Activated CD8-positive, alpha-beta memory T cell treated with anti-CD3 and anti-CD28 coated beads for 36 hours (primary cell): ENCODE measurements at regions not wholly inside any gene's neighbourhood (a gene's known extent, or its start where the extent isn't known, plus 50 kb on each side); places are given as distances from the start of the nearest gene placed in this dataset.

Experiments used
- CTCF ChIA-PET: fragments of 350-600 bp; sonication (Branson Sonifier 250); formaldehyde crosslinking; loops from one replicate; lab custom pipeline; 2021; ENCODE audit warnings: antibody characterized with exemption; lab: Charles Lee
- POLR2A ChIA-PET: fragments of 350-600 bp; sonication (Branson Sonifier 250); formaldehyde crosslinking; loops from one replicate; lab custom pipeline; 2021; ENCODE audit warnings: antibody characterized with exemption; lab: Charles Lee

DNA sequence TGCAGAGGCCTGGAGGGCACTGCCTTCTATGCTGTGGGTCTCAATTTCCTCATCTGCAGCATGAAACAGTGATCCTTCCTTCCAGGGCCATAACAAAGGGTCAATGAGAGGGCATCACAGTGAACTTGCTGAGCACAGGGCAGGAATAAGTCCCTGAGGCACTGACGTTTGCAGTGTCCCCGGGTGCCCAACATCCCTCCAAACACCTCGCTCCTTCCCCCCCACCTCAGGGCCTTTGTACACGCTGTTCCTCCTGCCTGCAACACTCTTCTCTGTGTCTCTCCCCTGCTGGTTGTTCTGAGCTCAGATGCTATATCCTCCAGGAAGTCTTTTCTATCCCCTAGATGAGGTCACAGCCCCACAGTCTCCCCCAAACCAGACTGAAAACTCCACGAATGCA is 59.7 kb upstream of the TCF20 start:
- POLR2A ChIA-PET: no interaction called here
- CTCF ChIA-PET: interaction anchor here (1.2 kb wide), 1 partner anchor 11 kb away, joined by 3 read pairs; no protein-coding TSS in a partner anchor

DNA sequence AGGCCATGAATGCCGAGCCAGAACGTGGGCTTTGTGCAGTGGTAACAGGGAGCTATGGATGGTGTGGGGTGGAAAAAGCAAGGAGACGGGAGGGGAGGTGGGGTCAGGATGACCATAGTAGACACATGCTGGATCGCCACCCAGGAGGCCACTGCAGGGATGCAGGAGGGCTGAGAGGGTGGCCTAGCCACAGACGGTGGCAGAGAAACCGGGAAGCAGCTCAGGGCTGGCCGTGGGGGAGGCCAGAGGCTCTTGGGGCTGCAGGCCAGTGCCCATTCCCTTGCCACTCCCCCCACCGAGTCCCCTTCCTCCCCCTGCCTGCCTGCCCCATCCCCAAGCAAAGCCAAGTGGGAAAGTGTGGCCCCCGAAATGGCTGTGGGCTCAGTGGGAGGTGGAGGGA is 59.1 kb upstream of the TCF20 start:
- ChIA-PET CTCF (no interaction called here), POLR2A (no interaction called here)

DNA sequence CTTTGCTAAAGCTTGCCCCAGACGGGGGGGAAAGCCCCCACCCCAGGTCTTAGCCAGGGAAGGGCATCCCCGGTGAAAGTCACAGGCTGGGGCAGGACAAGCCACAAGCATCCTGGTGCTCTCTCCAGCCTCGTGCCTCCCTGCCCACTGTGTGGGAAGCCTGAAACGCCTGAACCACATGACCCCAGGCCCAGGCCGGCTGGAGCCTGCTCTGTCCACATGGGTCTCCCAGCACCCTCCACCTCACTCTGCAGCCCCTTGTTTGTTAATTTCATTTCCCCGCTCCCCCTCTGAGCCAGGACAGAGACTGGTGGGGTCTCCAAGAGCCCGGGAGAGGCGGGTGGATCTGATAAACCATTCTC is 58.3 kb upstream of the TCF20 start:
- ChIA-PET POLR2A (no interaction called here), CTCF (no interaction called here)

DNA sequence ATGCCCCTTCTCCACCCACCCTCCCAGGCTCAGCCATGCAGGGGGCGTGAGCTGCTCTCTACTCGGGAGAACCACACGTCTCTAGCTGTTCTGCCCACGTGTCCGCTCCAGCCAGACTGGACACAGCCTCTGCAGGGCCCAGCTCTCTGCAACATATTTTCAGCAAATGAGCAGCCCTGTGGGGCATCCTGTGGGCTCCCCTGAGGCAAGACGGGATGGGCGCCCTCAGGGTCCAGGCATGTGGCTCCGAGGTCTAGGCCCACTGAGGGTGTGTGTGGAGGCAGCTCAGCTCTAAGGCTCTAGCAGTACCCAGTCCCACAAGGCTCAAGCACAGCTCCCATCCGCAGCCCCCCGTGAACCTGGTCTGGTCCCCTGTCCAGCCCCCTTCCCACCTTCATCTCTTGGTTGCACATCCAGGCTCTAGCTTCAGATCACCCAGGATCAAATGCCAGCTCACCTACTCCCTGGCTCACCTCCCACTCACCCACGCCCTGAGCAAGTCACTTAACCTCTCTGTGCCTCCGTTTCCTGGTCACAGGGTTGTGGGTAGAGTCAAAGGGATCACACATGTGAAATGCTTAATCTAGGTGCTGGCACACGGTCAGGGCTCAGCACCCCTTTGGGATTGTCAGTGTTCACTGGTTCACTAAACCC is 57.8 kb upstream of the TCF20 start:
- CTCF ChIA-PET: interaction anchor here (0.6 kb wide), 1 partner anchor 79 kb away, joined by 5 read pairs; no protein-coding TSS in a partner anchor
- POLR2A ChIA-PET: no interaction called here

DNA sequence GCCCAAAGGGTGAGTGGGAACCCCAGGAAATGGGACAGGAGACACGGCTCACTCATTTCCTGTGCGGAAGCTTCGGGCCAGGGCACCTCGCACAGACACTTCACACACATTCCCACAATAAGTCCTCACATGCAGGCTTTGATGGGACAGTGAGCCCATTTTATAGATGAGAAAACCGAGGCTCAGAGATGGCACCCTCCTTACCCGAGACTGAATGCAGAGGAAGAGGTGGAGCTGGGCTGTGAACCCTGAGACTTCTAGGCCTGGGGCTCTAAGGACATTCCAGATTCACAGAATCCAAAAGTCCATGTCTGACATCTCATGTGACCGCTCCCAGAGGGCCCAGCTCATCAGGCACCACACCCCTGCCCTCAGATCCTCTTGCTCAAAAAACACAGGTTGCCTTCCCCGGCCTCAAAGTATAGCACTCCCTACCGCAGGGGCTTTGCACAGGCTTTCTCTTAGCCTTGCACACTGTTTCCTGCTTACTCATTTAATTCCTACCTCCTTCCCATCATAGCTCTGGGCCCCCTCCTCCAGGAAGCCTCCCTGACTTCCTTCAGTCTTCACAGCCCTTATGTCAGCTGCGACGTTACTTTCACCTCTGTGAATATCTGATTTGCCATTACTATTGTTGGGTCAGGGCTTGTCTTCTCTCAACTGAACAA is 57.1 kb upstream of the TCF20 start:
- CTCF ChIA-PET: interaction anchor here (0.6 to 0.7 kb wide), 2 partner anchors 80 to 158 kb away, joined by 3 to 5 read pairs; no protein-coding TSS in a partner anchor
- POLR2A ChIA-PET: no interaction called here

DNA sequence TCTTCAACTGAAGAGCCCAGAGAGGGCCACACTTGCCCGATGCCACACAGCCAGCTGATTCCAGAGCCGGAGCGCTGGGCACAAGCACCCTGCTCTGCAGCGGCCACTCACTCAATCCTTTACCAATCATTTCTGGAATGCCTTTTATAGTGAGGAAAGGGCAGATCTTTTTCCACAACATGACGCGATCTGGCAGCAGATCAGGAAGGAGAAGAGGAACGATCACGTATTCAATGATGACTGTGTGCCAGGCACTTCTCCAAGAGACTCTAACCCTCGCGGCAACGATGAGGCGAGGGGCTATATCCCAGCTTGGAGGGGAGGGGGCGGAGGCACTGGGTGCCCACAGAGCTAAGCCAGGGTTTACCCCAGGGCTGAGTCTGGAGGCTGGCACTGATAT is 56.3 kb upstream of the TCF20 start:
- POLR2A ChIA-PET: no interaction called here

DNA sequence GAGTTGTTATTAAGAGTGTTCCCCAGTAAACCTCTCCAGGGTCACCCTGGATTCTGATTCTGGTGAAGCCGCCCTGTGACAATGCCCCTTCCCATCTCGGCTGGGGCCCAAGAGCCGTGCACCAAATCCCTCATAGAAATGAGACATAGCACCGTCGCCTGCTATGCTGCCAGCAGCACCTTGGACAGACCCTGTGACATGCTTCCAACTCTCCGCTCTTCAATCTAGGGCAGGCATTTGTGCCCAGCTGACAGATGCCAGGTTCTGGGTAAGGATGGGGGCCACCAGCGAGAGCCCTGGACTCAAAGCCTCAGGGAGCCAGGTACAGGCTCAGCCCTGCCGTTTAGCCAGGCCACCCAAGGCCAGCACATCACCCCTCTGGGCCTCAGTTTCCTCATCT is 55.8 kb upstream of the TCF20 start:
- ChIA-PET CTCF (no interaction called here), POLR2A (no interaction called here)

More for the DNA sequence above, 56.3 kb upstream of the TCF20 start:
- CTCF ChIA-PET: interaction anchor here (0.7 kb wide), 1 partner anchor 158 kb away, joined by 3 read pairs; no protein-coding TSS in a partner anchor

DNA sequence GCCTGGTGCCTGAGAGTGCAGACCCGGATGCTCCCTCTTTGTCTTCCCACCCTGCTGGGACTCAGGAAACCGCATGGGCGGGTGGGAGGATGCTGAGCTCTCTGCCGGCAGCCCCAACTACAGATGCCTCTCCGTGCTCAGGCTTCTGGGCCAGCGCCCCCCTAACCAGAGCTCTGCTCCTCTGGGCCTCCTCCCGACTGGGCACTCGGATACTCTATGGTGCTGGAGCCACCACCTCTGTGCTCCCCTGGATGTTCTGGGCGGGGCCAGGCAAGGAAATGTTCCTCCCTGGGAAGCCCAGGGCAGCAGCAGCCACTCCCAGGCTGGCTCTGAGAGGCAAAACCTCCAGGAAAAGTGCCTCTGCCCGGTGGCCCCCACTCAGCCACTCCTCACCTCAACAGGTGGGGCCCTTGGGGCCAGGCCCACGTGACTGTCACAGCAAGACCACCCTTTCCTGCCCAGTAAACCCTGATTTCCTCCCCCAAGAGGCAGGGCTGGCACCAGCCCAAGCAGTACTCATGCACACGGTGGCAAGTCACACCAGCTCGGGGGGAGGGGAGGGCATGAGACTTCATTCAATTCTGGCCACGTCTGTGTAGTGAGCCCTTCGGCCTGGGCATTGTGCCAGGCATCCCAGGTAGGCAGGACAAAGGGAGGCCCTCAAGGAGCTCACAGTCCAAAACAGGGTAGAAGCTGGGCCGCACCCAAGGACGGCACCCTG is 54.7 kb upstream of the TCF20 start:
- ChIA-PET POLR2A (no interaction called here), CTCF (no interaction called here)

DNA sequence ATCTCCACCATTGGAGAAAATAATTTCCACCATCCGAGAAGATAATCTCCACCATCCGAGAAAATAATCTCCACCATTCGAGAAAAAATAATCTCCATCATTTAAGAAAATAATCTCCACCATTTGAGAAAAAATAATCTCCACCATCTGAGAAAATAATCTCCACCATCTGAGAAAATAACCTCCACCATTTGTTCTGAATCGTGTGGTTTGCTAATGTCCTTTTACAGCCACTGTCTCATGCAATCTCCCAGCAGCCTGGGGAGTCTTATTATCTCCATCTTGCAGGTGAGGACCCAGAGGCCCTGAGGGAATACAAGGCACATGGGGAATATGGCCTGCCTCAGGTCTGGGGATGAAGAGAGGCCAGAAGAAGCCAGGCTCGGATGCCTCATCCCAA is 54.1 kb upstream of the TCF20 start:
- POLR2A ChIA-PET: no interaction called here
- CTCF ChIA-PET: no interaction called here

DNA sequence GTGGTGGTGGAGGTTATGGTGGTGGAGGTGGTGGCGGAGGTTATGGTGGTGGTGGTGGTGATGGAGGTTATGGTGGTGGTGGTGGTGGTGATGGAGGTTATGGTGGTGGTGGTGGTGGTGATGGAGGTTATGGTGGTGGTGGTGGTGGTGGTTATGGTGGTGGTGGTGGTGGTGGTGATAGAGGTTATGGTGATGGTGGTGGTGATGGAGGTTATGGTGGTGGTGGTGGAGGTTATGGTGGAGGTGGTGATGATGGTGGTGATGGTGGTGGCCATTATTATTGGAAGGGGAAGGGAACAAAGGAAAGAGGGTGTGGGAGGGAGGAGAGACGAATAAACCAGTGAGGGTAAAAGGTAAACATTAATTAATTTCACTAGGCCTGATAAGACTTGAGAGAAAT is 53.5 kb upstream of the TCF20 start:
- ChIA-PET CTCF (no interaction called here), POLR2A (no interaction called here)

DNA sequence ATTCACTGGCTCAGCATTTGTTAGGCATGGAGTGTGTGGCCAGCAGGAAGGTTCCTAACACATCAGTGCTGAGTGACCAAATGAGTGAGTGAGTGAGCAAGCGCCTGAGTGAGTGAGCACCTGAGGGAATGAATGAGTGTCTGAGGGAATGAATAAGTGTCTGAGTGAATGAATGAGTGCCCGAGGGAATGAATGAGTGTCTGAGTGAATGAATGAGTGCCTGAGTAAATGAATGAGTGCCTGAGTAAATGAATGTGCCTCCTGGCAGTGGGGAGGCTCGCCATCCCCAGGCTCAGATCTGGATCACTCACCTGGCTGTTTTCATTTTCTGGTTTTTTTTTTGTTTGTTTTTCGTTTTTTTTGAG is 52.1 kb upstream of the TCF20 start:
- ChIA-PET POLR2A (no interaction called here), CTCF (no interaction called here)

DNA sequence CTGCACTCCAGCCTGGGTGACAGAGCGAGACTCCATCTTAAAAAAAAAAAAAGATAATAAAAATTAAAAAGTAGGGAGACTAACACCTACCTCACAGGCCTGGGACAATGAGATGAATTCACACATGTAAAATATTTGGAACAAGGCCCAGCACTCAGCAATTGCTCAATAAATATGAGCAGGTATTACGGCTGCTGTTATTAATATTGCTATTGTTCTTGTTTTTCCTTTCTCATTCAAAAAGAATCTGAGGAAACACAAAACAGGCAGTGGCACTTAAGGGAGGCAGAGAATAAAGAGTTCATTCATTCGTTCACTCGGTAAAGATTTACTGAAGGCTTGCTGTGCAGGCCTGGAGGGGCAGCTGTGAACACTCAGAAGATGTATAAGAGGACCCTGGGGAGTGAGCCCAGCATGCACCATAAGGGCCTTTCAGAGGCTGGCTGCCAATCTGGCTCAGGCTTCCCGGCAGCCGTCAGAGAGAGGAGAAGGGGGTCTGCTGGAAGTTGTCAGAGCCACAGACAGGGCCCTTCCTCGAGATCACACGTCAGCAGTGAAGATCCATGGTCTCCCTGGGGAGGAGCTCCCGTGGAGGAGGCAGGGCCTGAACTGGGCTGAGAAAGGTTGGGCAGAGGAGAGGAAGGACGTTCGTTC is 51.6 kb upstream of the TCF20 start:
- ChIA-PET POLR2A (no interaction called here), CTCF (no interaction called here)

DNA sequence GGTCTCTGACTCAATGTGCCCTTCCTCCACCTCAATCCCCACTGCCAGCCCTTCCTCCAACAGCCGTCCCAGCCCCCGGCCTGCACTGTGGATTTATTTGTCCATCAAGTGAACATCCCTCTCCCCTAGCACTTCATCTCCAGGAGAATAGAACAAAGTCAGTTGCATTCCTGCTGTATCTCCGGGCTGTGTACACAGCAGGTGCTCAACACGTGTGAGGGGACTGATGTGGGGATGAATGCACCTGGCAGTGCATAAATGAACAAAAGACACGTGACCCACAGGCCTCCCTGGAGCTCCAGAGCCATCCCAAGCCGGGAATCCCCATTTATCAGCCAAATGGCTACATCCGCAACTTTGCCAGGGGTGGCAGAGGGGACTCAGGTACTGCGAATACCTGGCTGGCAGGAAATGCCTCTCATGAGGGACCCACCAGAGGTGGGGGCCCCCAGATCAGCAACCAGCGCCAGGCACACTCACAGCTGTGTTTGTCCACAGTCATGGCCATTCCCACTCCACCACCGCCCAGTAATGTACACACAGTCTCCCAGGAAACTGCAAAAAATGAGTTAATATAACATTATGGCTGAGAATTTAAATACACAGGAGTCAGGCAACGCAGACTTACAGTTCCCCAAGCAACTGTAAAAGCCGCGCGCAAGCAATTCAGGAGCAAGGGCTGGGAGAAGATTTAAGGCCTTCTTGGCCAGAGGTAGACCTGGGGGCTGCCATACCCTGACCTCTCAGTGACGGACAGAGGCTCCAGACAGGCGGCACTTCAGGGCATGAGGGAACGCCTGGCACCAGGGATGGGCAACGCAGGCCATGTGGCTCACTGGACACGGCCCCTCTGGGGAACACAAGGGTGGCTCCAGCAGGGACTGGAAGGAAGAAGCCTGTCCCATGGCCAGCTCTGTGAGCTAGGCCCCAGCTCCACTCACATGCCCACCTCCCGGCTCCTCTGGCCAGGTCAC is 50.3 kb upstream of the TCF20 start:
- ChIA-PET POLR2A (no interaction called here), CTCF (interaction anchor here (0.6 kb wide), 1 partner anchor 123 kb away, joined by 3 read pairs; no protein-coding TSS in a partner anchor)
